HG03469 (cell line): ENCODE measurements at regions not wholly inside any gene's neighbourhood (a gene's known extent, or its start where the extent isn't known, plus 50 kb on each side); places are given as distances from the start of the nearest gene placed in this dataset.

Experiments
- ATAC-seq: cut with Tn5 transposase; IDR thresholded peaks from one replicate; pipeline ENCODE4 v1.9.1; 2021; ENCODE audit warnings: mild to moderate bottlenecking, moderate library complexity, moderate number of reproducible peaks; ENCODE audit not compliant: unreplicated experiment

- ATAC-seq = no peak
These were observed 95.9 kb upstream of the PPP2R5A start for GRCh38 chr1:212189352-212189738.

DNA sequence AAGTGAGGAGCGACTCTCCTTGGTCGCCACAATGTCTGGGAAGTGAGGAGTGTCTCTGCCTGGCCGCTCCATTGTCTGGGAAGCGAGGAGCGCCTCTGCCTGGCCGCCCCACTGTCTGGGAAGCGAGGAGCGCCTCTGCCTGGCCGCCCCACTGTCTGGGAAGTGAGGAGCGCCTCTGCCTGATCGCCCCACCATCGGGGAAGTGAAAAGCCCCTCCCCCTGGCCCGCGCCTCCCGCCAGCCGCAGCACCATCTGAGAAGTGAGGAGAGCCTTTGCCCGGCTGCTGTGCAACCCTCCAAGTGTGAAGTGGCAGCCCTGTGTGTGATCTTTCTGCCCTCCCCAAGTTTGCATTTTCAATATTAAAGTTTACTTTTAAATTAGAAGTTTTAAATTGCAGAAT is 95.0 kb upstream of the PPP2R5A start:
- ATAC-seq = no peak

GRCh38 chr1:212192261-212192998 is 92.8 kb upstream of the PPP2R5A start:
- no peak for ATAC-seq

DNA sequence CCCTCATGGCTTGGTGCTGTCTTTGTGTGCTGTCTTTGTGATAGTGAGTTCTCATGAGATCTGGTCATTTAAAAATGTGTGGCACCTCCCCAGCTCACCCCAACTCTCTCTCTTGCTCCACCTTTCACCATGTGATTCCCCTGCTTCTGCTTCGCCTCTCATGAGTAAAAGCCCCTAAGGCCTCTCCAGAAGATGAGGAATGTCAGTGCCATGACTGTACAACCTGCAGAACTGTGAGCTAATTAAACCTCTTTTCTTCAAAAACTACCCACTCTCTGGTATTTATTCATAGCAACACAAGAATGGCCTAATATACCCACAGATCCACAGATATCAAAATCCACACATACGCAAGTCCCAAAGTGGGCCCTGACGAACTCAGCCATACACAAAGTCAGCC is 88.9 kb upstream of the PPP2R5A start:
- no peak for ATAC-seq

- ATAC-seq = no peak
These were observed 83.7 kb upstream of the PPP2R5A start for GRCh38 chr1:212201461-212201860.

DNA sequence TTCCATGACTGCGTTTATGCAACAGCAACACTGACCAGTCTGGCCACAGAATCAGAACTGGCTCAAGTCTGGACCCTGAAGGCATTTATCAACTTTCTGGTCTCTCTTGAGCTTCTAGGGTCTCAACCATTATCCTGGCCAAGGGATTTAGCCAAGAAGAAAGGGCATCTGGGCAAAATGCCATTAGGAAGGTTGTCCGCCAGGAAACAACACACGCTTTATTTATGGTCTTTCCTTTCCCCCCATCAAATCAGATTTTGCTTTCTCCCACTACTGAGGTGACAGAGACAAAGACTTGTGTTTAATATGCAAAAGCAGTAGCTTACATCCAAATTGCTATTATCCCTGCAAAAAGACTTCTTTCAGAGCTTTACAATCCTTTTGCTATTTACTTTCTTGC is 81.6 kb upstream of the PPP2R5A start:
- ATAC-seq = no peak

DNA sequence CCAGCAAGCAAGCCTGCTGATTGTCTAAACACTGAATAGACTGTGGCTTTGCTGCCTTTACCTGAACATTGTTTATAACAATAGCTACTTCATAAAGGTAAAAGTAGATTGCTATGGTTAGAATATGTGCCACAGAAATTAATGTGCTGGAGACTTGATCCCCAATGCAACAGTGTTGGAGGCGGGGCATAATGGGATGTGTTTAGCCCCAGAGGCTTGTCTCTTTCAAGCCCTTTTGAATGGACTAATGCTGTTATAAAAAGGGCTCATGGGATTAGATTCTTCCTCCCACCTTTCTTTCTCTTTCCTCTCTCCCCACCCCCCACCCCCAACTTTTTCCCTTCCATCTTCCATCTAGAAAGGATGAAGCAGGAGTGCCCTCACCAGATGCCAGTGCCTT is 80.2 kb upstream of the PPP2R5A start:
- ATAC-seq = no peak

DNA sequence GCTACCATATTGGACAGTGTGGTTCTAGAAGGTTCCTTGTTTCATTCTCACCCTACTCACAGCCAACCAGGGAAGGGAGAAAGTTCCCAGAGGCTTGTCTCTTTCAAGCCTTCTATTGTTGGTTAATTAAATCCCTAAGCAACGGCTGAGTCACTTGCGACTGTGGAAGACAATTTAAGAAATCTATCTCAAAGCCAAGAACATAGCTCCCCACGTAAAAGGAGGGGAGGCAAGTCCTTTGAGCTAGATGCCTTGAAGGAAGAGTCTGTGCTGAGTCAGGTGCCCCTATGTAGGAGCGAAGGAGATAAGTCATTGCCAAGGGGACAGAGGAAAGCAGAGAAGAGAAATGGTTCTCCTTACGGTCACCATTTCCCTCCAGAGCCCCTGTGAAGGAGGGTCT is 79.4 kb upstream of the PPP2R5A start:
- no peak for ATAC-seq

- no peak for ATAC-seq
These were observed 78.1 kb upstream of the PPP2R5A start for GRCh38 chr1:212207118-212207517.

DNA sequence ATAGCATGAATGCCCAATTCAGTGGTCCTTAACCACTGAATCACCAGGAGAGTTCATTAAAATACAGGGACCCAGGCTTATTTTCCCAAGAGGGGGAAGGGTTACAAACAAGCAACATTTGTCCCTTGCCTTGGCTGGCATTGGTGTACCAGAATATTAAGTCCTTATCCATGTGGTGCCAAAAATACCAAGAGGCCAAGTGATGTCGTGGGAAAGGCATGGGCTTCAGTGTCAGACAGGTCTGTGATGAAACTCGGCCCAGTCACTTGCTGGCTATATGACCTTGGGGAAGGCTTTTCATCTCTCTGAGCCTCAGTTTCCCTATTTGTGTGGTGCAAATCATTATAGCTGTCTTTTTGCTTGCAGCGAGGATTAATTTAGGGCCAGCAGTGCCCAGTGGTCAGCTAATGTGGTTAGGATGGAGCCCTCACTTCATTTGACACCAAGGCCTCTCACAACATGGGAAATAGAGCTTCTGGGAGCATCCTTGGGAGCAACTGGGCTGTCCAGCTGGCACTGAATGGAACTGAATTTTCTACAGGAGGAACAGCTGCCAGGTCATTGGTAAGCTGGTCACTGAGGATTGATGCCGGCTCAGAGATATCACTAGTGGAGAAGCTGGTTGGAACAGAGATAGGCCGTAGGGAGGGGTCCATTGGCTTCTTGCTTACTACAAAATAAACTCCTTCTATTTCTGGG is 77.2 kb upstream of the PPP2R5A start:
- no peak for ATAC-seq

GRCh38 chr1:212208978-212209644 is 76.1 kb upstream of the PPP2R5A start:
- ATAC-seq = no peak

DNA sequence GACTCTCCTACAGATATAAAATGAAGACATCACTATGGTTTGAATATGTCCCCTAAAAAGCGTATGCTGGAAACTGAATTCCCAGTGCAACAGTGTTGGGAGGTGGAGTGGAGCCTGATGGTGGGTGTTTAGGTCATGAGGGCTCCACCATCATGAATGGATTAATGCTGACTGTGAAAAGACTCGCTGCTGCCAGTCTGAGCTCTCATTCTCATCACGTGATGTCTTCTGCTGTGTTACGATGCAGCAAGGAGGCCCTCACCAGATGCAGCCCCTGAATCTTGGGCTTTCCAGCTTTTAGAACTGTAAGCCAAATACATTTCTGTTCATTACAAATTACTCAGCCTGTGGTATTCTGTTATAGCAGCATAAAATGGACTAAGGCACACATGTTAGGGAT is 73.8 kb upstream of the PPP2R5A start:
- ATAC-seq = no peak

GRCh38 chr1:212212343-212212742 is 72.9 kb upstream of the PPP2R5A start:
- no peak for ATAC-seq

DNA sequence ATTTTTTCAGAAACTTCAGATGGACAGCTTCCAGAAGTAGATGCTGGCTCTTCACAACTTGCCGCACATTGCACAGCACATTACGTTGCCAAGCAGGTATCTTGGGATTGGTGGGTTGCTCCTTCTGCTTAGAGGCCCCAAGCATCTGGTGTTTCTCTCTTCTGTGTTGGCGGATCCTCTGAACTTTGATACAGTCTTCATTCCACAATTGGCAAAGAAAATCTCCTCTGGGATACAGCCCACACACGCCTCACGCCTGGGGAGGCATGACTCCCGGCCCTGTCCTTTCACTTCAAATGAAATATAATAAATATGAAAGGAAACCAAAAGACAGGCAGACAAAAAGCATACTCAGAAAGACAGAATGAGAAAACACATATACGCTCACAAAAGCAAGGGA is 72.3 kb upstream of the PPP2R5A start:
- ATAC-seq = no peak

GRCh38 chr1:212213784-212214183 is 71.4 kb upstream of the PPP2R5A start:
- ATAC-seq = no peak

- no peak for ATAC-seq
These were observed 70.9 kb upstream of the PPP2R5A start for GRCh38 chr1:212214325-212214724.

DNA sequence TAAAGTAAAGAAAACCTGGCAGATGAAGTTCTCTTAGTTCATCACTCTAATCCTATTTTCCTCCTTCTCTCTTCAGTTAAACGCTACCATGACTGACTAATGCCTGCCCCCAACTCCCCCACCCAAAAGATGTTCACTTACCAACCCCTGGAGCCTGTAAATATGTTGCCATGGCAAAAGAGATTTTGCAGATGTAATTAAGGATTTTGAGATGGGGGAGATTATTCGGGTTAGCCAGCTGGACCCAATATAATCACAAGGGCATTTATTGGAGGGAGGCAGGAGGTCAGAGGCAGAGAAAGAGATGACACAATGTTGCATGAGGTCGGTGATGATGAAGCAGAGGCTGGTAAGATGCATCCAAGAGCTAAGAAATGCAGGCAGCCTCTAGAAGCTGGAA is 69.3 kb upstream of the PPP2R5A start:
- ATAC-seq = no peak

DNA sequence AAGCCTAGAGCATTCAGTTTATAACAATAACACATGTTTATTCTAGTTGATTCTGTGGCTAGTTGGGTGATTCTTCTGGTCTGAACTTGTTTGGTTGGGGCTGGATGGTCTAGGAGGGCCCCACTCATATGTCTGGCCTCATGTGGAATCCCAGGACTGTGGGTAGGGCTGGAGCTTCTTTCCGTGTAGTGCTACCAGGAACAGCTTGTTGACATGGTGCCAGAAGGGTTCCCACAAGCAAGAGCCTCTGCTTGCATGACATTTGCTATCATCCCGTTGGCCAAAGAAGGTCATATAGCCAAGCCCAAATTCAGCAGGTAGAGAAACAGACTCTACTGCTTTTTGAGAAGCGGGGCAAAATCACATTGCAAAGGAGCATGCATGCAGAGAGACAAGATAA is 67.6 kb upstream of the PPP2R5A start:
- no peak for ATAC-seq

DNA sequence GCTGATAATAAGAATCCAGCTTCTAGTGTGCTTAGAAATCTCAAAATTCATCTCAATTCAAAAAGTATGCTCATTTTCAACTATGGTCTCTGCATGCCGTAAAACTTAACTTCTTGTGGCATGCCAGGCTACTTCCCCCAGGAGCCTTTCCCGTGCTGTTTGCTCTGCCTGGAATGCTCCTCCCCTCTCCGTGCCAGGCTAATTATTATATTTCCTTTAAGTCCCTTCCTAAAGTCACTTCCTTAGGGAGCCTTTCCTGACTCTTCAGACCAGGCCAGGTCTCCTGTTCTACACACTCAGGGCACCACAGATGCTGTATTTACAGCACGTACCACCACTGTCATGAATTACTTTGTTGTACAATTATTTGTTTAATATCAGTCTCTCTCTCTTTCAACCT is 67.1 kb upstream of the PPP2R5A start:
- no peak for ATAC-seq

GRCh38 chr1:212218911-212219310 is 66.3 kb upstream of the PPP2R5A start:
- peak; percentile 91 for ATAC-seq

GRCh38 chr1:212219679-212220463 is 65.3 kb upstream of the PPP2R5A start:
- ATAC-seq = no peak
